ENCODE measurements at regions not wholly inside any gene's neighbourhood (a gene's known extent, or its start where the extent isn't known, plus 50 kb on each side); places are given as distances from the start of the nearest gene placed in this dataset.
"Not testable (repeated sequence)": the region's sequence is repeated elsewhere in the genome, so short reads cannot be mapped to it uniquely, and the experiment has no call there.

DNA sequence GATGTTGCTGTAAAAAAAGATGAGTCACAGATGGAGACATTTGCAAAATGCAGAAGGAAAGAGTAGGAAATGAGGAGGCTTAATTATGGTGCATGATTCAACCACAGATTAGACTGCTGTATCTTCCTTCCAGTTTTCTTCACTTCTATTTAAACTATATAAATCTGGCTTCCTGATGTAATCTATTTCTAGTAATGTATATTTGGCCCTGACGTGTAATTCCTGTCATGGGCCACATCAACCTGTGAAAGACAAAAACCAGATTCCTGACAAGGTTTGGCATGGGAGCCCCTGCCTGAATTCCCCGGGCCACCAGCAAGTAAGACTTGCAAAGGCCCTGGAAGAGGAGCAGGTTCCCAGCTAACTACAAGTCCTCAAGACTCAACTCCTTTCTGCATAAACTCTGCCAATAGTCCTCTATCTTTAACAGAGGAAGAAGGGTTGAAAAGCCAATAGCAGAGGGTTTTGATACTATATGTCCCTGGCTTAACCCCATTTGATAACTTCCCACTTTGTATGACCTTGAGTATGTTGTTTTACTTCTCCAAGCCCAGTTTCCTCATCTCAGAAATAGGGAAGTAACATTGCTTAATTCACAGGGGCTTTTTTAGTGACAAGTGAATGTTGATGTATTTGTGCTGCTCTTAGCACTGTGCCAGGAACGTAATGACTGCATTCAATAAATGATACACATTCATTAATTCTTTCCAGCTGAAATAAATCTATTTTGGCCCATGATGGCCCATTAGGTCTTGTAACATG lies 172.7 kb downstream of the SPRY2 start:
- DNase-seq, result peak; percentile 92

DNA sequence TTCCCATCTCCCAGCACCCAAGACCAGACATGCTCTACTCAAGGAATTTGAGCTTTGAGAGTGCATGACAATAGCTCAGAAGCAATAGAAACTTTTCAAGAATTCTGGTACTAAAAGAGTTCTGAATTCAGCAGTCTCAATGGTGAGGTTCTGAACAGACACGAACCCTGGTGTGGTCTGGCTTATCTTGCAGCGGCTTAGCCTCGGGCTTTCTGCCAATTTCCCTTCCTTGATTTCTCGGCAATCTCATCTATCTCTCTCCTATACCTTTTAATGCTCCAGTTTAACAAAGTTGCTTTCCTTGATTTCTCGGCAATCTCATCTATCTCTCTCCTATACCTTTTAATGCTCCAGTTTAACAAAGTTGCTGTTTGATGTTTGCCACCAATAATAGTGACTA lies 174.6 kb downstream of the SPRY2 start:
- no peak for DNase-seq

DNA sequence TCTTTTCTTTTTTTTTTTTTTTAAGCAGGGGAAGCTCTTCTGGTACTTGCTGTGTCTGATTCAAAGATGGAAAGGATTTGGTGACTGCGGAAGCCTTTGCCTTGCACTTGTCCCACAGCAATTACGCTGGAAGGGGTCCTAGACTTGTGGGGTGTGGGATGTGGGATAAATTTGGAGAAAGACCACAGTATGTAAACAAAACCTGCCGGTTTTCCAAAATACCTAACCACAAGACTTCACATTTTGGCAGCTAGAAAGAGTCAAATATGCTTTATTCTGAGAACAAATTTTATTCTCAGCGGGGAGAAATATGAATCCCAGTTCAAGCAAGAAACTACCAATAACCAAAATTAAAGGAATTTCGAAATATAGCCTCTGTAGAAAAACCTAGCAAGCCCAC lies 176.5 kb downstream of the SPRY2 start:
- DNase-seq, result no peak

DNA sequence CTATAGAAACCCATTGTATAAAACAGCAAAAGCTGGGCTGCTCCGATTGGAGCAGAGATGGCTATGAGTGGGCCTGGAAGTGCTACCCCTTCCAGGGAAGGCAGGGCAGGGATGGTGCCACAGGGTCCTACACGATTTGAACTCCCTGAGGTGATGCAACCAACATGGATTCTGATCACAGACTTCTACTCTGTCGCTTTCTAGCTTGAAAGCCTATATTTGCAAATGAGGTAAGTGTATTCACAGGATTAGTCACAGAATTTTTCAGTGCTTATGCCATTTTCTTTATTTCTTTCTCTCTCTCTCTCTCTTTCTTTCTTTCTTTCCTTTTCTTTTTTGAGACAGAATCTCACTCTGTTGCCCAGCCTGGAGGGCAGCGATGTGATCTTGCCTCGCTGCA lies 179.0 kb downstream of the SPRY2 start:
- DNase-seq, result no peak

DNA sequence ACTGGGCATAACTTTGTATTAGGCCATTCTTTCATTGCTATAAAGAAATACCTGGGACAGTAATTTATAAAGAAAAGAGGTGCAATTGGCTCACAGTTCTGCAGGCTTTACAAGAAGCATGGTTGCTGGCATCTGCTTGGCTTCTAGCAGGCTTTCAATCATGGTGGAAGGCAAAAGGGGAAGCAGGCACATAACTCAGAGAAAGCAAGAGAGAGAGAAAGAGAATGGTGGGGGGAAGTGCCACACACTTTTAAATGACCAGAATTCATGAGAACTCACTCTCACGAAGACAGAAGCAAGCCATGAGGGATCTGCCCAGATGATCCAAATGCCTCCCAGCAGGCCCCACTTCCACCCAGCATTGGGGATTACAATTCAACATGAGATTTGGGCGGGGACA lies 179.7 kb downstream of the SPRY2 start:
- DNase-seq, result no peak

DNA sequence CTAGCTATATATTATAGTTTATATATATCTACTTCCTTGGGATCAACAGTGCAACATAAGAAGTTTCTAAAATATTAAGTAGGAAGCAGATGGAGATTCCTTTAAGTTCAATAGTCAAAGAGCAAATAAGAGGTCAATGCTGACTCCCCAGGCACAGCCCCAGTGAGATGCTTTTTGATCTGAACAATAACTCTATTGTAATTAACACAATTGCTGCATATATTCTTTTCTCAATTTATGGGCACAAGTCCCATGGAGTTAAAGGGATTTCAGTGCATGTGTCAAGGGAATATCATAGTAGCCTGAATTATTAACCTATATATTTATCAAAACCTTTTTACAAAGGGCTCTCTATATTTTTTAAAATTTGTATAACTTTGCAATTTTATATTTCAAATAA lies 180.8 kb downstream of the SPRY2 start:
- DNase-seq, result no peak

DNA sequence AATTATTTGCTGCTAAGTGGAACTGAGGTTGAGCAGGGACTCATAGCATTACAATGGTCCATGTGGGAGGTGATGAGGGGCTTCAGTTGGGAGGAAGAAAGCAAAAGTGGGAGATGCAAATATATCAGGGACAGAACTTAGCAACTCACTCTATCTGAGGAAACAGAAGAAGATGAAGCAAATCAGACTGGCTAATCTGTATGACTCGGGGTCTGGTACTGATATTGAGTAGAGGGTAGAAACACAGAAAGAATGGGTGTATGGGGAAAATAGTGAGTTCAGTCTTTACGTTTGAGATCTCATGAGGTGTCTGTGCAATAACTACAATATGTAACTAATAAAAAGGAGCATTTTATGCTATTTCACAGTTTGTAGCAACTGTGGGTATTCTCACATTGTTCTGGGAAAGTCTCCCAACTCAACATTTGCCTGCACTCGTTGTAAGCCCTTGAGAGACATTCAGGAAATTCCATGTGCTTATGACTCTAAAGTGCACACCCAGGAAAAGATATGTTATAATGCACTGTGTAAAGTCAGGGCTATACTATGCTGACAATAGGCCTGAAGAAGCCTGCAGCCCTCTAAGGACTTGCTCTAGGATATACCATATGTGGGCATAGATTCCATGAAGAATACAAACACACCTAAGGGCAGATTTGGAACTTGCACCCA lies 183.5 kb downstream of the SPRY2 start:
- no peak for DNase-seq

DNA sequence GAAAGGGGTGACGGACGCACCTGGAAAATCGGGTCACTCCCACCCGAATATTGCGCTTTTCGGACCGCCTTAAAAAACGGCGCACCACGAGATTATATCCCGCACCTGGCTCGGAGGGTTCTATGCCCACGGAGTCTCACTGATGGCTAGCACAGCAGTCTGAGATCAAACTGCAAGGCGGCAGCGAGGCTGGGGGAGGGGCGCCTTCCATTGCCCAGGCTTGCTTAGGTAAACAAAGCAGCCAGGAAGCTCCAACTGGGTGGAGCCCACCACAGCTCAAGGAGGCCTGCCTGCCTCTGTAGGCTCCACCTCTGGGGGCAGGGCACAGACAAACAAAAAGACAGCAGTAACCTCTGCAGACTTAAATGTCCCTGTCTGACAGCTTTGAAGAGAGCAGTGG lies 188.8 kb downstream of the SPRY2 start:
- not testable (repeated sequence) for DNase-seq

DNA sequence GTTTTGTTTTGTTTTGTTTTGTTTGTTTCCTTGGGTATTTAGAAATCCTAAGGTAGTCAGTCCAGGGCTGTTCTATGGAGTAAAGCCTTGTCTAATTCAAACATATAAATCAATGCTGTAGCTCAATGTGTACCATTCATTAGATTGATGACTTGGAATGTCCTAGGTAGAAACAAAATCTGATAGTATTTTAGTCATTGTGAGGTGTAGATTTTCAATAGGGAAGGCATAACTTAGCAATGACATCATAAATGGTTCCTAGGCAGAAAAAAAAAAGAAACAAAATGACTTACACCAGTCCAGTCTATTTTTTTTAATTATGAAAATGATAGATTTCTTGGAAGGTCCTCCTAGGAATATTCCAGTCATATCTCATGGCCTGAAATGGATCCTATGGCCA lies 189.9 kb downstream of the SPRY2 start:
- DNase-seq, result no peak

DNA sequence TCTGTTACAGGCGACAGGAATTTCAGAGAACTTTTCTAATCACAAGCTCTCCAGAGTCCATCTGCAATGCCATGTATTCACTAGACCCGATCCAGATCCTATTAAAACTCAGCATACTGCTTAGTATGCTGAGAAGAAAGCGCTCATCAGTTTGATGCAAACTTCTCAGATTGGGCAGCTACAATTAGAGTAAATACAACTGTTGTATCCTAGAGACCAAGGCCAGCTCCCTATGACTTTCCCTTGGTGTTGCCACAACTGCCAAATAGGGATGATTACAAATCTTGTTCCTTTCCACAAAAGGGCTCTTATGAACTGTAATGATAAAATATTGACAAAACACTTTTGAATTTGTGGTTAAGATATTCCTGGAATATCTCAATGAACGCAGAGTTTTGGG lies 191.2 kb downstream of the SPRY2 start:
- no peak for DNase-seq

DNA sequence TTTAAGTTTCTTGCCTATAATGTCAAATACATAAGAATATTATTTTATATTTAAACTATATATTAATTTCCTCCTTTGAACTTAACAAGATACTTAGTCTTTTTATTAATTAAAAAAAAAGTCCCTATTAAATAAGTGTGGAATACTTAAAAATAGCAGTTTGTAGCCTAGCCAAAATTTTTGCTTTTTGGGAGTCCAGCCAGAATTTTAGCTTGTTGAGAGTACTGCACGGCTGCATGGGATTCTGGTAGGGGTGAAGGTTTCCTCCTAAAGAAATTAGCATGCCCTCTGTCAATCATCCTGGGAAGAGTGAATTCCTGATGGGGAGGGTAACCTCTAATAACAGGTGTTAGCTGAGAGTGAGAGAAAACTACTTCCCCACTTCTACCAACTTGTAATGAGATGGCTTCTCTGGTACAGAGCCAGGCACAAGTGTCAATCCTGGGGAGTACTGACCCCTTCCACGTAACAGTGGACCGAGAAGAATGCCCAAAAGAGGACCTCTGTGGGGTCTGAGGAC lies 195.7 kb downstream of the SPRY2 start:
- no peak for DNase-seq

DNA sequence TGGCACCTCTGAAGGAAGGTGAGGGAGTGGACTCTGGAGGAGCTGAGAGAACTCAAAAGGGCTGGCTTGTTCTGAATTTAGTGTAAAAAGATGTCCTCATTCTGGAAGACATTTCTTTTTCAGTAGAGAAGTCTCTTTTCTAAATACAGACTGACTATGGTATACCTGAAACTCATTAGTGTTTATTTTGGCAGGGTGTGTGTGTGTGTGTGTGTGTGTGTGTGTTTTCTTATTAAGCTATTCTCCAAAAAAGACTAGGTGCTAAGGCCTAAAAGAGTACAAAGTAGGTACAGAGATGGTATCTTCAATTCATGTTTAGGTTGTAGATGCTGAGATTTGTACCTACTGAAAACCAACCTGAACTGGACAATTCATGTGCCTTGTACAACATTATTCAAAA lies 196.4 kb downstream of the SPRY2 start:
- DNase-seq, result no peak

DNA sequence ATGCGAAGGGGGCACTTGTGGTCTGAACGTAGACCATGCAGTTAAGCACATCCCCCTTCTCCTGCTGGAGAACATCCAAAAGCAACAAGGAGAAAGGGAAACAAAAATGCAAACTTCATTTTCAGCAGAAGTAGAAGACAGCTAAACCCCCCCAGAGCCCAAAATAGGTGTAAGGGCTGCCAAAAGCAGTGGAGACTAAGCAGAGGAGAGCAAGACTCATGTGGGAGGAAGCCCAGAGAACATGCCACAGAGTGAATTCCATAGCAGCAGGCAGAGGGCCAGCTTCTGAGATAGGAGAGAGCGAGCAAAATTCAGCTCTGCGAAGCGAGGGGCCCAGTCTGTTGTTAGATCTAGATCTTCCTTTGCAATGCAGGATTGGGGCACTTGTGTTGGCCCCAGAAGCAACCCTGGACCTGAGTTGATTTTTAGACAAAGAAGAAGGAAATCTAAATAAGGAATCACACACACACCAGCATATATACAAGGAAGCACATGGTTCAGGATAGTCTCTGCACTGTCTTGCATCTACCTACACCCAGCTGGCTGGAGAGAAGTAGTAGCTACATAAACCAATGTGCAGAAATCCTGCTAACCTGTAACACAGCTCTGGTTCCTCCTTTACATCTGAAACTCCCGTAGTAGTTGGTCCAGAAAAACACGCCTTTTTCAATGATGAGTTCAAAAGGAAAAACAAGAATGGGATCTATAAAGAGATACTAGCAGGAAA lies 199.6 kb downstream of the SPRY2 start:
- no peak for DNase-seq

DNA sequence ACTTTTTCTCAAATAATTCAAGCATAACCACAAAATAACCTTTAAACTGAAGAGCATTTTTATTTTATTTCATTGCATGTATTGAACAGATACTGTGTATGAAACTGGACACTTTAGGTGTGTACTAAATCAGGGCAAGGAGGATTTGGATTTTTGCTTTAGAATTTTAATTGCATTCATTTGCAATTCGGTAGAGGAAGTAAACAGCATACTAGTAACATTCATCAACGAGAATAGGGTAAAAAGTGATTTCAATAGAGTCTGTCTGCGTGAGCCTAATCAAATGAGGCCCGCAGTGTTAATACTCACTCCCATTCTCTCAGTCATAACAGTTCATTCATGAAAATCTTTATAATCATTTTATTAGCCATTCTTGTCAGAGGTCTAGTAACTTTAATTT lies 200.2 kb downstream of the SPRY2 start:
- no peak for DNase-seq

DNA sequence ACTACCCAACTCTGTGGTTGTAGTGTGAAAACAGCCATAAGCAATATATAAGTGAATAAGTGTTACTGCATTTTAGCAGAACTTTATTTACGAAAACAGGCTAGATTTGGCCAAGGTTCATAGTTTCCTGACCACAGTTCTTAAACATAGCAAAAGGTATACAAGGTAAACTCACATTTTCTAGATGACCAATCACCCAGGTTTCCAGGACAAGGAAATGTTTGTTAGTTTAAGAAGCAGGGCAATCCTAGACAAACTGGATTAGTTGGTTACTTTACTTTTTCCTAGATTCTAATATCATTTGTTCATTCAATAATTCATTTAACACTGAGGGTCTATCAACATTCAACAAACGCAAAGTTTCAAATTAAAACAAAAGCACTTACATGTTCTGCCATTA lies 201.7 kb downstream of the SPRY2 start:
- DNase-seq, result no peak

DNA sequence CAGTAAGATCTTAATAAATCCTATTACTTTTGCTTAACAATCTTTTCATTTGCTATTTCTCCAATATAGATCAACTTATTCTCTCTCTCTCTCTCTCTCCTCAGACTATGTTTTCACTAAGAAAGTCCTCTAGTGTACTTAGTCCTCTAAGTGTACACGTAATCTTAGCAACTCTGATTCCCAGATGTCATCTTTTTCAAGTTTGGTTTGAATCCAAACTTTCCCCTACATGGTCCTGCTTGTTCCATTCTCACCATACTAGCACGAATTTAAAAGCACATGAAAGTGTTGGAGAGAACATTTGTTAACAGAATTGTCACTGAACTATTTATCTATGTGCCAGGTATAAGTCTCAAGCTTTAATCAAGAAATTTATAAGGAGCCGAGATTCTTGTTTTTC lies 202.9 kb downstream of the SPRY2 start:
- DNase-seq, result no peak

DNA sequence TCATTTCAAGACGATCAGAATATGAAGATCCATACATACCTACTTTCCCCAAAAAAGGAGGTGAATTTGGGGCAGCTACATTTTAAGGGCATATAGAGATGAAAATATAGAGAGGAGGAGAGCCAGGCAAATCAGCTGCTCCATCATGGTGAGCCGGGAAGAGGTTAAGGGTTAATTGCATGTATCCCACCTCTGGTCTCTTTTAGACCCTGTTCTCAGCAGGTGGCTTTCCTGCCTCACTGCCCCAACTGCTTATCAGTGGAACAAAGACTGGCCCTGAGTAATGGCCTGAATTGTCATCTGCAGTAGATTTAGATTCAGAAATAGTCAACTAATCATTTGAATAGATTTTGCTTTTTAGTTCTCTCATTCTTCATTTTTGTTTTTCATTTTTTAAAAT lies 206.6 kb downstream of the SPRY2 start:
- no peak for DNase-seq

DNA sequence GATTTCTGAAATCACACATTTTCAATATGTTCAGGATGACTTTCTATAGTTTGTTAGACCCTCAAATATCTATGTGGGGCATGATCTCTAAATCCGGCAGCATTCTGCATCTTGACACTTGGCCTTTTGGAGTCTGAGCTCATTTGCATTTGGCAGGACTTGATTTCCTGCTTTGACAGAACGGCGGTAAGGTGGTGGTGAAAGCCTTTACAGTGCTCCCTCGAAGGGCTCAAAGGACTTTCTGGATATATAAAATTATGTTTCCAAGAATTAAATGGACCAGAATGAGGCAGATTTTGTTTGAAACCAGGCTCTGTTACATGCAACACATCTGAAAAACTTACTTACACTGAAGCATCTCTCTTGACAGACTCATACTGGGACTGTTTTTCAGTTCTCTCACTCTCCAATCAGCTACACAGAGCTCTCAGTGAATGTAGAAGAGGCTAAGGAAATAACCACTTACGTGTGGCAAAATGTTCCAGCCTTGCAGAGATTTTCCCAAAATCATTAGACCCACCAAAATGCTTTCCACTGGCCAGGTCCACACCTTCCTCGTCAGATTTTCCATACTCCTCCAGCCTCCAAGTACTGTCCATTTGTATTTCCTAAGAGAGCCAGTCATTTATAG lies 207.2 kb downstream of the SPRY2 start:
- DNase-seq, result no peak

DNA sequence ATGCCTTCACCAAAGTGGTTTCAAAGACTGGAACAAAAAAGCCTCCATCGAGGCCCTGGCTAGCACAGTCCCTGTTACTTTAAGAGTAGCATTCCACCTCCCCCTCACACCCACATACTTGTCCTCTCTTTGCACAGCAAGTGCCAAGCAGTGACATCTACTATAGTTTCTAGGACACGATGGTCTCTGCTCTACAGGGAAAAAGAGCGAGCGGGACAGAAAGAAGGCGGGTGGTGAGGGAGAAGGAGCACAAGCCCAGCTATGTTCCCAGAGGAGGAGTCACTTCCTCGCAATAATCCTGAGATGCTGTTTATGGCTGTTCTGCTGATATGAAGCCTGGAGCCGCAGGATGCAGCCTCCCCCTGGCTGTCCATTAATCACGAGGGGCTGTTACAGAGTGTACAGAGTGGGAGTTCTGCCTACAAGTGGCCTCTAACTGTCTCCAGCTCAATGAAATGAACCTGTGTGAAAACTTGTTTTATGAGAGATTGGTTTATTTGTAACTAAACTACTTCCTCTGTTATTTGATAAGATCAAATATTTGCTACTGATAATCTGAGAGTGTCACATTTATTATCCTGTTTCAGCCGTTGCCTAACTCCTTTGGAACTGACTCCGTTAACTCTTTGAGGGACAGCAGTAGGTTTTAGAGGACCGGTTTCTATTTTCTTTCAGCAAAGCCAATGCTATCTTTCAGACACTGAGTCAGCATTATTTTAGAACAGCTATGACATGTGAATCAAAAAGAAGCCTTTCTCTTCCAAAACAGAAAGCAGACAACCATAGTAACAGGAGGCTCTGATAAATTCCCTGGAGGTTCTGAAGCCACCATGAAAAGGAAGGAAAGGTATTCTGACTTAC lies 208.0 kb downstream of the SPRY2 start:
- DNase-seq, result no peak

DNA sequence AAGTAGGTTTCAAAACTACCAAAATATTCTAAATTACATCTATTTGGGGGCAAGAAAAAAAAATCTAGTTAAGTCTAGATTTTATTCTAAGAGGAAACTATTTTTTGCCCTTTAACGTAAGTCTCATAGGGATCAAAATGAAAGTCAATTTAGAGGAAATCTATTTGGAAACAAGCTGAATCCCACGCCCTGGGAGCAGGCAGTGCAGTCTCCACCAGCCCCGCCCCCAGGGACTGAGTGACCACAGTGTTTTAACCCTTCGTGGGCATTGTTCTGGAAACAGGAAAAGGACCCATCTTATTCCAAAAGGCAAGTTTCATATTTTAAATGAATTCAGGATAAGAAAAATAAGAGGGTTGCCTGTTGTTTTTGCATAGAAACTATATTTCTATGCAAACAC lies 209.7 kb downstream of the SPRY2 start:
- DNase-seq, result no peak

DNA sequence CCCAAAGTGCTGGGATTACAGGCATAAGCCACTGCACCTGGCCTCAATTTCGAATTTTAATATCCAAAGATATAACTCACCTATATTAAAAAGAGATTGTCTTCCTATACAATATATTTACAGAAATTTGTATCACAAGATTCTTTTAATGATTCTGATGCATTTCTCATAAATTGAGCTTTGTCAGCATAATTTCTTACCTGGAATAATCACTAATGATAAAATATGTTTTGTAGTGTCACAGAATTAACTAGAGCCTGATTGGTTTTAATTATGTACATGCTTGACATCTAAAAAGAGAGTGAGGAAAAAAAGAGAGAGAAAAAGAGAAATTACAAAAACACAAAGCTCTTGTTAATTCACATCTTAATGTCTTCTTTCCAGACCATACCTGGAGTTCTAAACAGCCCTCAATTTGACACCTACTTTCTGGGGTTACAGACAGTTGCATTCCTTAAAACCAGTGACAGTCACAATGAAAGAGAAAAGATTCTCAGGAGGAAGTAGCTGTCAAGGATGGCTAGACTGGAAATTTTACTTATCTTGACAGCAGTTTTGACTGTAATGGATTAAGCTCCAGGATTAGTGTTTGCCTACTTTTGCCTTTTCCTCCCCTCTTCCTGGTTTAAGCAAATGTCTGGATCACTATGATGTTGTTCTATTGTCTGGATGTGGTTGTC lies 214.4 kb downstream of the SPRY2 start:
- no peak for DNase-seq

DNA sequence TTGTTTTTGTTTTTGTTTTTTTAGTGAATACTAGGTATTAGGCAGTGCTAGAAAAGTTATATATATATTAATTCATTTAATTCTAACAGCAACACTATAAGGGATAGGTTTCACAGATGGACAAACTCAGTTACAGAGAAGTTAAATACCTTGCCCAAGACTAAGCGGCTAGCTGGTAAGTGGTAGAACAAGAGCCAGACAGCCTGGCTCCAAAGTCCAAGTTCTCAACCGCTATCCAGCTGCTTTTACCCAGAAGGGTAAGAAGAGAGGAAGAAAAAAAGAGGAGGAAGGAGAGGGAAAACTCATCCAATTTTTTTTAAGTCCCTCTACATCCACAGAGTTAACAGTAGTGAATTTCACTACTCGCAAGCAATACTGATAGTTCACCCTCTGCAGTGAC lies 217.0 kb downstream of the SPRY2 start:
- DNase-seq, result no peak

Measured in GF-D8 (cell line).